Effector memory CD4-positive, alpha-beta T cell (primary cell): ENCODE measurements at regions not wholly inside any gene's neighbourhood (a gene's known extent, or its start where the extent isn't known, plus 50 kb on each side); places are given as distances from the start of the nearest gene placed in this dataset.

Source experiments
- DNase-seq, 3 donors: peaks; one replicate each; pipeline ENCODE4 v3.0.0-alpha.2; 2020
- H3K27ac ChIP-seq: 2 replicates; pipeline ENCODE4 v1.7.0; 2013; ENCODE audit warnings: mild to moderate bottlenecking, low read length, moderate library complexity; ENCODE audit not compliant: insufficient read depth, poor library complexity, severe bottlenecking
- H3K27me3 ChIP-seq: replicated peaks from 2 replicates; pipeline ENCODE4 v1.7.0; 2013; ENCODE audit warnings: mild to moderate bottlenecking, low read length; ENCODE audit not compliant: insufficient read depth, control insufficient read depth, poor library complexity, severe bottlenecking
- H3K36me3 ChIP-seq: 2 replicates; pipeline ENCODE4 v1.7.0; 2013; ENCODE audit warnings: mild to moderate bottlenecking, low read length, moderate library complexity; ENCODE audit not compliant: control insufficient read depth, insufficient read depth
- H3K4me1 ChIP-seq: 2 replicates; pipeline ENCODE4 v1.7.0; 2013; ENCODE audit warnings: low read length, mild to moderate bottlenecking; ENCODE audit not compliant: control insufficient read depth, insufficient read depth, poor library complexity, severe bottlenecking
- H3K4me3 ChIP-seq: 2 replicates; pipeline ENCODE4 v1.7.0; 2013; ENCODE audit warnings: low read length, low read depth, mild to moderate bottlenecking; ENCODE audit not compliant: insufficient read depth, poor library complexity, severe bottlenecking
- H3K9me3 ChIP-seq: 2 replicates; pipeline ENCODE4 v1.7.0; 2013; ENCODE audit warnings: mild to moderate bottlenecking, low read length, moderate library complexity; ENCODE audit not compliant: control insufficient read depth

DNA sequence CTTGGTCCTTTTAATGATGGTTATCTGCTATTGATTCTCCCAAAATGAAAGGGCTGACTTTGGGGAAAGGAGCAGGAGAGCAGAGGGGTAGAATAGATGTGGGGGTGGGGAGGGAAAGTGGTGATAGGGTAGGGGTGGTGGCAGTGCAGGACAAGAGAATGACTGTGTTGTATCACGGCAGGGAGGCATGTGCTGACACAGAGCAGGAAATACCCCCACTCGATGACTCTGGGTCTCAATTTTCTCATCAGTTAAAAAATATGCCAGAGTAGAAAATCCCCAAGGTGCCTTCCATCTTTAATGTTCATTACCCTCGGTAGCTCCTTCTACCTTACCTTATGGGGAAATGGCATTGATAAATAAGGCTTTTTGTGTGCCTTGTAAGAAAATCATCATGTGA, 79.0 kb upstream of the ATXN1 start:
- Histone ChIP-seq H3K27ac (no peak overlapping the region), H3K4me1 (peaks cover 8% of the 10 kb centered on the region), H3K27me3 (no peaks in the 10 kb centered on the region), H3K9me3 (no peaks in the 10 kb centered on the region), H3K4me3 (no peak overlapping the region), H3K36me3 (no peaks in the 10 kb centered on the region)
- no peak for DNase-seq

DNA sequence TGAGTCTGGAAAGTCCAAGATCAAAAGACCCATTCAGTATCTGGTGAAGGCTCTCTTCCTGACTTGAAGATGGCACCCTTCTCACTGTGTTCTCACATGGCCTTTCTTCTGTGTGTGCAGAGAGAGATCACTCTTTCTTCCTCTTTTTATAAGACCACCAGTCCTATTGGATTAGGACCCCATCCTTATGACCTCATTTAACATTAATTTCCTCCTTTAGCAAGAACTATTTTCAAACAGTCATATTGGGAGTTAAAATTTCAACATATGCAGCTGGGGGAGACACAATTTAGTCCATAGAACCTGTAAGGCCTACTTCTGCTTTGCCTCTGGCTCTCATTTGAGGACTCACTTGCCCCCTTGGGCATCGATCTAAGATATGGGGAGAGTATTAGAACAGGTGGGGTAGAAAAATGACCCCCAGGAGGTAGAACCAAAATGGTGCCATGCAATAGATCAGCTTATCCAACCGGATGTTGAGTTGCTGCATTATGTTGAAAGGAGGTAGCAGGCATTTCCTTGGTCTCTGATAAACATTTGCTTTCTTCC, 78.4 kb upstream of the ATXN1 start:
- Histone ChIP-seq H3K4me3 (no peak overlapping the region), H3K9me3 (no peaks in the 10 kb centered on the region), H3K27ac (no peak overlapping the region), H3K36me3 (no peaks in the 10 kb centered on the region), H3K27me3 (no peaks in the 10 kb centered on the region), H3K4me1 (peaks cover 8% of the 10 kb centered on the region)
- no peak for DNase-seq

GRCh38 chr6:16837217-16837972, 76.1 kb upstream of the ATXN1 start:
- no peaks in the 10 kb centered on the region for H3K27me3 ChIP-seq
- no peak for DNase-seq
- H3K27ac ChIP-seq, result no peak overlapping the region
- H3K4me3 ChIP-seq, result no peak overlapping the region
- H3K4me1 ChIP-seq, result peaks cover 8% of the 10 kb centered on the region
- no peaks in the 10 kb centered on the region for H3K9me3 ChIP-seq
- H3K36me3 ChIP-seq, result no peaks in the 10 kb centered on the region

GRCh38 chr6:16836144-16836981, 75.1 kb upstream of the ATXN1 start:
- Histone ChIP-seq H3K36me3 (no peaks in the 10 kb centered on the region), H3K4me1 (peaks cover 8% of the 10 kb centered on the region), H3K9me3 (no peaks in the 10 kb centered on the region), H3K27me3 (no peaks in the 10 kb centered on the region), H3K4me3 (no peak overlapping the region), H3K27ac (no peak overlapping the region)
- no peak for DNase-seq

DNA sequence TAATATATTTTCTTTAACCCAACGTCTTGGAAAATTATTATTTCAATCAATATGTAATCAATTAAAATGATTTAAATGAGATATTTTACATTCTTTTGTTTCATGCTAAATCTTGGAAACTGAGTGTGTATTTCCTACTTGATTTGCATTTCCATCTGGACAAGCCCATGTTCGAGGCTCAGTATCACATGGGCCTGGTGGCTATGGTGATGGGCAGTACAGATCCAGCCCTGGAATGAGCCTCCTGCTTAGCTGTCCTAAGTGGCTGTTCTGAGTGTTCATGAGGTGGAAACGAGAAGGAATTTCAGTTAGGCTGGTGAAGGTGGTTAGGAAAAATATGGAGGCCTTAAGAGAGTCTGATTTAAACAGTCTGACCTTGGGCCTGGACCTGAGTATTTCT, 73.0 kb upstream of the ATXN1 start:
- Histone ChIP-seq H3K27me3 (no peaks in the 10 kb centered on the region), H3K4me3 (no peak overlapping the region), H3K36me3 (no peaks in the 10 kb centered on the region), H3K9me3 (no peaks in the 10 kb centered on the region), H3K4me1 (peaks cover 8% of the 10 kb centered on the region), H3K27ac (no peak overlapping the region)
- no peak for DNase-seq

GRCh38 chr6:16832721-16833120, 71.5 kb upstream of the ATXN1 start:
- Histone ChIP-seq H3K27me3 (no peaks in the 10 kb centered on the region), H3K9me3 (no peaks in the 10 kb centered on the region), H3K27ac (no peak overlapping the region), H3K36me3 (no peaks in the 10 kb centered on the region), H3K4me3 (no peak overlapping the region), H3K4me1 (peaks cover 8% of the 10 kb centered on the region)
- no peak for DNase-seq

GRCh38 chr6:16832043-16832567, 70.8 kb upstream of the ATXN1 start:
- H3K36me3 ChIP-seq, result no peaks in the 10 kb centered on the region
- DNase-seq, result no peak
- no peak overlapping the region for H3K4me3 ChIP-seq
- H3K27ac ChIP-seq, result no peak overlapping the region
- peaks cover 5% of the 10 kb centered on the region for H3K4me1 ChIP-seq
- no peaks in the 10 kb centered on the region for H3K9me3 ChIP-seq
- H3K27me3 ChIP-seq, result no peaks in the 10 kb centered on the region

DNA sequence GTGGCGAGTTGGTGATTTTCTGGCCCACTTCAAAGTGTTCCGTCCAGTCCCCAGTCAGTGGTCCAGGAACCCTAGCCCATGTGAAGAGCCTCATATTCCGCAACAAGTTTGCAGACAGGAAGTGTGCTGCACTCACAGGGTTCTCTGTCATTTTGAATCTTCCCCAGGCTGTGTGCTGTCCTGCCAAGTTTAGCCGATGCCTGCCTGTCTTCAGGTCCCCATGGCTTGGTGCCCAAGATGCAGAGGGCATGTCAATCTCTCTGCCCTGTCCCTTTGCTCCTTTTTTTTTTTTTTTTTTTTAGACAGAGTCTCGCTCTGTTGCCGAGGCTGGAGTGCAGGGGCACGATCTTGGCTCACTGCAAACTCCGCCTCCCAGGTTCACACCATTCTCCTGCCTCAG, 69.9 kb upstream of the ATXN1 start:
- no peaks in the 10 kb centered on the region for H3K36me3 ChIP-seq
- no peaks in the 10 kb centered on the region for H3K4me1 ChIP-seq
- H3K27ac ChIP-seq, result no peak overlapping the region
- H3K4me3 ChIP-seq, result no peak overlapping the region
- no peaks in the 10 kb centered on the region for H3K27me3 ChIP-seq
- no peak for DNase-seq
- no peaks in the 10 kb centered on the region for H3K9me3 ChIP-seq

- Histone ChIP-seq H3K9me3 (no peaks in the 10 kb centered on the region), H3K4me1 (no peaks in the 10 kb centered on the region), H3K27ac (no peak overlapping the region), H3K4me3 (no peak overlapping the region), H3K36me3 (no peaks in the 10 kb centered on the region), H3K27me3 (no peaks in the 10 kb centered on the region)
- no peak for DNase-seq
These were observed 66.8 kb upstream of the ATXN1 start for GRCh38 chr6:16828058-16828457.

GRCh38 chr6:16827627-16828026, 66.4 kb upstream of the ATXN1 start:
- Histone ChIP-seq H3K27me3 (no peaks in the 10 kb centered on the region), H3K4me3 (no peak overlapping the region), H3K36me3 (no peaks in the 10 kb centered on the region), H3K4me1 (no peaks in the 10 kb centered on the region), H3K27ac (no peak overlapping the region), H3K9me3 (no peaks in the 10 kb centered on the region)
- DNase-seq, result no peak
